GM12873 (cell line): ENCODE measurements at regions not wholly inside any gene's neighbourhood (a gene's known extent, or its start where the extent isn't known, plus 50 kb on each side); places are given as distances from the start of the nearest gene placed in this dataset.

Experiments
- CTCF ChIP-seq: IDR thresholded peaks from 2 replicates; pipeline ENCODE4 v1.5.1; 2012; ENCODE audit warnings: low read depth, mild to moderate bottlenecking, moderate library complexity, low read length, control low read depth; ENCODE audit not compliant: insufficient read depth; ENCODE audit errors: missing control alignments

- TF ChIP-seq CTCF: no peak
Observed at GRCh38 chr5:116663081-116663480, 88.5 kb upstream of the SEMA6A start.

GRCh38 chr5:116661419-116661818 lies 86.8 kb upstream of the SEMA6A start:
- TF ChIP-seq CTCF: no peak

GRCh38 chr5:116660929-116661328 lies 86.3 kb upstream of the SEMA6A start:
- no peak for TF ChIP-seq CTCF

- no peak for TF ChIP-seq CTCF
Observed at GRCh38 chr5:116658830-116659229, 84.2 kb upstream of the SEMA6A start.

GRCh38 chr5:116658141-116658540 lies 83.5 kb upstream of the SEMA6A start:
- TF ChIP-seq CTCF: no peak

- TF ChIP-seq CTCF: no peak
Observed at GRCh38 chr5:116655431-116655830, 80.8 kb upstream of the SEMA6A start.

- TF ChIP-seq CTCF: no peak
Observed at GRCh38 chr5:116654925-116655324, 80.3 kb upstream of the SEMA6A start.
